Fibroblast of peridontal ligament (primary cell): ENCODE measurements at regions not wholly inside any gene's neighbourhood (a gene's known extent, or its start where the extent isn't known, plus 50 kb on each side); places are given as distances from the start of the nearest gene placed in this dataset.
"Not testable (repeated sequence)": the region's sequence is repeated elsewhere in the genome, so short reads cannot be mapped to it uniquely, and the experiment has no call there.

Experiments used
- DNase-seq: peaks from one replicate; pipeline ENCODE4 v3.0.0-alpha.2; 2010; ENCODE audit errors: extremely low read depth

- peak; percentile 18 for DNase-seq
Measured at GRCh38 chr7:104074529-104074928, 85.1 kb upstream of the RELN start.

DNA sequence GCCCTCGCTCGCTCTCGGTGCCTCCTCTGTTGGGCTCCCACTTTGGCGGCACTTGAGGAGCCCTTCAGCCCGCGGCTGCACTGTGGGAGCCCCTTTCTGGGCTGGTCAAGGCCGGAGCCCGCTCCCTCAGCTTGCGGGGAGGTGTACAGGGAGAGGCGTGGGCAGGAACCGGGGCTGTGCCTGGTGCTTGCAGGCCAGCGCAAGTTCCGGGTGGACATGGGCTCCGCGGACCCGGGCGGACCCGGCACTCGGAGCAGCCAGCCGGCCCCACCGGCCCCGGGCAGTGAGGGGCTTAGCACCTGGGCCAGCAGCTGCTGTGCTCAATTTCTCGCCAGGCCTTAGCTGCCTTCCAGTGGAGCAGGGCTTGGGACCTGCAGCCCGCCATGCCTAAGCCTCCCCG, 82.2 kb upstream of the RELN start:
- DNase-seq: not testable (repeated sequence)

DNA sequence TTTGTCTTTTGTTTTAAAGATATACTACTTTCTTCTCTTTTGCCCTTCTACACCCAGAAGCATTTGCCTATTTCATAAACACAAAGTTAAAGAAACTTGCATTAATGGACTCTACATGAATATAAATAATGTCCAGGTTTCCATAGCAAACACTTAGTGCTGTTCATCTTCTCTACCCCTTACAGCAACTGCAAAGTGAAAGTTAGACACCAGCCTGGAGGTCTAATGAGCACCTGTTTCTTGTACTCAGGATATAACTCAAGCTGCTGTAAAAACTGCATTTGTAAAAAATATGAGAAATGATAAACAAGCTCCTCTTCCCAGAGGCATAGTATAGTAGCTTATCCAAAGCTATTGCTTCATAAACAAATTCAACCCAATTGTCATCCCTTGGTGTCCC, 76.0 kb upstream of the RELN start:
- no peak for DNase-seq

GRCh38 chr7:104064969-104065387, 75.5 kb upstream of the RELN start:
- no peak for DNase-seq

DNA sequence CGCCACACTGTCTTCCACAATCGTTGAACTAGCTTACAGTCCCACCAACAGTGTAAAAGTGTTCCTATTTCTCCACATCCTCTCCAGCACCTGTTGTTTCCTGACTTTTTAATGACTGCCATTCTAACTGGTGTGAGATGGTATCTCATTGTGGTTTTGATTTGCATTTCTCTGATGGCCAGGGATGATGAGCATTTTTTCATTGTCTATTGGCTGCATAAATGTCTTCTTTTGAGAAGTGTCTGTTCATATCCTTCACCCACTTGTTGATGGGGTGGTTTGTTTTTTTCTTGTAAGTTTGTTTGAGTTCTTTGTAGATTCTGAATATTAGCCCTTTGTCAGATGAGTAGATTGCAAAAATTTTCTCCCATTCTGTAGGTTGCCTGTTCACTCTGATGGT, 74.3 kb upstream of the RELN start:
- not testable (repeated sequence) for DNase-seq

DNA sequence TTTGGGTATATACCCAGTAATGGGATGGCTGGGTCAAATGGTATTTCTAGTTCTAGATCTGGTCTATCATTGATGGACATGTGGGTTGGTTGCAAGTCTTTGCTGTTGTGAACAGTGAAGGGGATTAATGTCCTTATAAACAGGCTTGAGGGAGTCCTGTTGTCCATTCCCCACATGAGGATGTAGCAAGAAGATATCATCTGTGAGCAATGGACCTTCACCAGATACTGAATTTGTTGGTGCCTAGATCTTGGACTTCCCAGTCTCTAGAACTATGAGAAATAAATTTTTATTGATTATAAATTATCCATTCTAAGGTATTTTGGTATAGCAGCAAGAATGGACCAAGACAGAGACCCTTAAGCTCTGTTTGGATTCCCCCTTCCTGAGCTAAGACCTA, 72.2 kb upstream of the RELN start:
- DNase-seq: no peak

DNA sequence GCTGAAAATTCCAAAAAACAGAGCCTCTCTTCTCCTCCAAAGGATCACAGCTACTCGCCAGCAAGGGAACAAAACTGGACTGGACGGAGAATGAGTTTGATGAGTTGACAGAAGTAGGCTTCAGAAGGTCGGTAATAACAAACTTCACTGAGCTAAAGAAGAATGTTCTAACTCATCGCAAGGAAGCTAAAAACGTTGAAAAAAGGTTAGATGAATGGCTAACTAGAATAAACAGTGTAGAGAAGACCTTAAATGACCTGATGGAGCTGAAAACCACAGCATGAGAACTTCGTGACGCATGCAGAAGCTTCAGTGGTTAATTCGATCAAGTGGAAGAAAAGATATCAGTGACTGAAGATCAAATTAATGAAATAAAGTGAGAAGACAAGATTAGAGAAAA, 70.4 kb upstream of the RELN start:
- not testable (repeated sequence) for DNase-seq

DNA sequence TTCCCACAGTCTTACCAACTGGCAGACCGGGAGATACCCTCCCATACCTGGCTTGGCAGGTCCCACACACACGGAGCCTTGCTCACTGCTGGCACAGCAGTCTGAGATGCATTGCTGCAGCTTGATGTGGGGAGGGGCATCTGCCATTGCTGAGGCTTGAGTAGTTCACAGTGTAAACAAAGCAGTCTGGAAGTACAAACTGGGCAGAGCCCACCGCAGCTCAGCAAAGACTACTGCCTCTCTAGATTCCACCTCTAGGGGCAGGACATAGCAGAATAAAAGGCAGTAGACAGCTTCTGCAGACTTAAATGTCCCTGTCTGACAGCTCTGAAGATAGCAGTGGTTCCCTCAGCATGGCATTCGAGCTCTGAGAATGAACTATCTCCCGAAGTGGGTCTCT, 69.6 kb upstream of the RELN start:
- no peak for DNase-seq

- no peak for DNase-seq
Measured at GRCh38 chr7:104054362-104054761, 64.9 kb upstream of the RELN start.

DNA sequence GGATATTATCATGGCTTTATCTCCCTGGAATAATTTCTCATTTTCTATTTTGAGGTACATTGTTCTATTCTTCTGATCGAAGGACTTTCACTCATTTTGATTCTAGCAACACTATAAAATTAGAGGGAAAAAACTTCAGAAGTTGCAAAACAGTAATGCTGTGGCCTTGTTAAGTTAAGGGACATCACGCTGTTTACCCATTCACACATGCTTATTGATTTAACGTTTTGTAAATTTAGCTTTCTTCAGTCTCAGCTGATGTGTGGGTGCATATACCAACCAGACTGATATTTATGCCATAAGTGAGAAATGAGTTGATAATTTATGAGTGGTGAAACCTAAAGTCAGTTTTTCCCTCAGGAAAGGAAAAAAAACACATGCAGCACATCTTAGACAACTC, 63.5 kb upstream of the RELN start:
- DNase-seq: no peak

DNA sequence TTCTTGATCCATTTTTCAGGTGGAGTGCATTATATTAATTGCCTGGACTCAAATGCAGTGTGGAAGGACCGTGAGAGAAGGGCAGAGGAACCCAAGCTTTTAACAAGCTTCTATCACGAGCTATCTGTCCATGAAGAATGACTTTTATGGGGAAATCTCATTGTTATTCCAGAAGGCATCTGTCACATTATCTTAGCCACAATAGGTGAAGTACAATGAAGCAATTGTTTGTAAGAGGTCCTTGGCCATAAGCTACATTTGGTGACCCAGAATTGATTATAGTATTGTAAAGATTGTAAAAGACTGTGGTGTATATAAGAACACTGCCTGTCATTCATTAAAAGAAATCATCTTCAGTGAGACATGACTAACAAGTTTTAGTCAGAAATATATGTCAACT, 58.6 kb upstream of the RELN start:
- no peak for DNase-seq

GRCh38 chr7:104045183-104045582, 55.7 kb upstream of the RELN start:
- DNase-seq: no peak

GRCh38 chr7:104040666-104041065, 51.2 kb upstream of the RELN start:
- DNase-seq: no peak

GRCh38 chr7:104039363-104039762, 49.9 kb upstream of the RELN start:
- DNase-seq: no peak
